CD14-positive monocyte (primary cell): ENCODE measurements at regions not wholly inside any gene's neighbourhood (a gene's known extent, or its start where the extent isn't known, plus 50 kb on each side); places are given as distances from the start of the nearest gene placed in this dataset.

ENCODE experiments used
- DNase-seq, 3 donors: peaks; one replicate each; pipeline ENCODE4 v3.0.0-alpha.2; 2011 to 2022
- H2AFZ ChIP-seq: 2 replicates; pipeline ENCODE4 v1.6.0; 2012; ENCODE audit warnings: mild to moderate bottlenecking, low read depth, low read length, inconsistent platforms; ENCODE audit not compliant: insufficient read depth, poor library complexity, severe bottlenecking
- H3K27ac ChIP-seq, 2 donors: 1 replicate in 1 of 2; 2 replicates in 1 of 2; pipeline ENCODE4 v1.5.1; 2012 to 2013; ENCODE audit warnings: low read length in 2 of 2, control low read depth in 1 of 2, inconsistent platforms in 1 of 2, low read depth in 1 of 2, mild to moderate bottlenecking in 1 of 2
- H3K27me3 ChIP-seq, 2 donors: one replicate each; pipeline versions ENCODE4 v1.6.0 to v1.6.1; 2011 to 2013; ENCODE audit warnings: low read length in 2 of 2; ENCODE audit not compliant: control insufficient read depth in 2 of 2, insufficient read depth in 2 of 2
- H3K36me3 ChIP-seq, 2 donors: replicated peaks in 1 of 2; 1 replicate in 1 of 2; 2 replicates in 1 of 2; pipeline versions ENCODE4 v1.5.1 to v1.6.1; 2012 to 2013; ENCODE audit warnings: low read length in 2 of 2, control low read depth in 1 of 2, inconsistent platforms in 1 of 2, mild to moderate bottlenecking in 1 of 2; ENCODE audit not compliant: insufficient read depth in 2 of 2, control insufficient read depth in 1 of 2
- H3K4me1 ChIP-seq, 2 donors: 1 replicate in 1 of 2; 2 replicates in 1 of 2; pipeline versions ENCODE4 v1.5.1 to v1.6.1; 2012 to 2013; ENCODE audit warnings: low read length in 2 of 2, control low read depth in 1 of 2, inconsistent platforms in 1 of 2, mild to moderate bottlenecking in 1 of 2, moderate library complexity in 1 of 2; ENCODE audit not compliant: insufficient read depth in 2 of 2, control insufficient read depth in 1 of 2
- H3K4me2 ChIP-seq: replicated peaks from 2 replicates; pipeline ENCODE3; 2012; ENCODE audit warnings: low read length, moderate library complexity, mild to moderate bottlenecking; ENCODE audit not compliant: poor library complexity, severe bottlenecking; ENCODE audit errors: extremely low read depth
- H3K4me3 ChIP-seq, 3 experiments: fragments of 200-600 bp in 1 of 3; sonication (generic) in 1 of 3; replicated peaks in 1 of 3; 1 replicate in 2 of 3; 2 replicates in 1 of 3; pipeline ENCODE4 v1.5.1; 2011 to 2013; ENCODE audit warnings: low read length in 3 of 3, mild to moderate bottlenecking in 3 of 3, control low read depth in 2 of 3, low read depth in 2 of 3, inconsistent platforms in 1 of 3, moderate library complexity in 1 of 3
- H3K79me2 ChIP-seq: 2 replicates; pipeline ENCODE4 v1.6.0; 2012; ENCODE audit warnings: mild to moderate bottlenecking, control low read depth, inconsistent platforms, low read length, moderate library complexity; ENCODE audit not compliant: insufficient read depth
- H3K9ac ChIP-seq: 2 replicates; pipeline ENCODE4 v1.6.0; 2017; ENCODE audit warnings: low read length, mild to moderate bottlenecking; ENCODE audit not compliant: insufficient read depth, poor library complexity, severe bottlenecking
- H3K9me3 ChIP-seq, 2 donors: replicated peaks in 1 of 2; 1 replicate in 1 of 2; 2 replicates in 1 of 2; pipeline versions ENCODE4 v1.5.1 to v1.6.1; 2012 to 2013; ENCODE audit warnings: low read length in 2 of 2, control low read depth in 1 of 2; ENCODE audit not compliant: control insufficient read depth in 1 of 2, insufficient read depth in 1 of 2
- H4K20me1 ChIP-seq: 2 replicates; pipeline ENCODE4 v1.6.0; 2012; ENCODE audit warnings: mild to moderate bottlenecking, low read length, control low read depth, moderate library complexity; ENCODE audit not compliant: insufficient read depth
- H3K27ac Mint-ChIP-seq, 7 donors: one replicate each; pipeline ENCODE4 v1.8.0; 2020; ENCODE audit warnings: mild to moderate bottlenecking in 7 of 7, mixed read lengths in 7 of 7, moderate library complexity in 6 of 7, inconsistent platforms in 2 of 7
- H3K27me3 Mint-ChIP-seq, 3 donors: one replicate each; pipeline ENCODE4 v1.8.0; 2021 to 2022; ENCODE audit warnings: low read depth in 3 of 3, mild to moderate bottlenecking in 3 of 3, mixed read lengths in 3 of 3, moderate library complexity in 3 of 3, inconsistent platforms in 1 of 3
- H3K36me3 Mint-ChIP-seq, 2 donors: one replicate each; pipeline ENCODE4 v1.8.0; 2020; ENCODE audit warnings: mixed read lengths in 2 of 2, inconsistent platforms in 1 of 2, mild to moderate bottlenecking in 1 of 2
- H3K4me1 Mint-ChIP-seq: one replicate; pipeline ENCODE4 v1.8.0; 2020; ENCODE audit warnings: mild to moderate bottlenecking, mixed read lengths
- H3K4me3 Mint-ChIP-seq, 2 donors: one replicate each; pipeline ENCODE4 v1.8.0; 2020; ENCODE audit warnings: mild to moderate bottlenecking in 2 of 2, mixed read lengths in 2 of 2, moderate library complexity in 1 of 2
- H3K9me3 Mint-ChIP-seq, 7 donors: one replicate each; pipeline ENCODE4 v1.8.0; 2020 to 2022; ENCODE audit warnings: mixed read lengths in 7 of 7, mild to moderate bottlenecking in 6 of 7, moderate library complexity in 6 of 7, inconsistent platforms in 2 of 7
- CTCF ChIP-seq: fragments of 200-600 bp; IDR thresholded peaks from one replicate; pipeline ENCODE4 v1.8.0; 2022; ENCODE audit warnings: antibody characterized with exemption, mild to moderate bottlenecking
- WGBS: methylation state at CpG from one replicate; pipeline ENCODE4 v1.1.5; 2013; ENCODE audit warnings: missing lambda C conversion rate; ENCODE audit not compliant: insufficient coverage; 5-methylcytosine and 5-hydroxymethylcytosine counted together
- intact Hi-C, 2 donors: fragments of 100-400 bp; cut with micrococcal nuclease; formaldehyde crosslinking; loops; one replicate each; pipeline versions ENCODE4 v1.15.0 to v1.15.1; 2023

DNA sequence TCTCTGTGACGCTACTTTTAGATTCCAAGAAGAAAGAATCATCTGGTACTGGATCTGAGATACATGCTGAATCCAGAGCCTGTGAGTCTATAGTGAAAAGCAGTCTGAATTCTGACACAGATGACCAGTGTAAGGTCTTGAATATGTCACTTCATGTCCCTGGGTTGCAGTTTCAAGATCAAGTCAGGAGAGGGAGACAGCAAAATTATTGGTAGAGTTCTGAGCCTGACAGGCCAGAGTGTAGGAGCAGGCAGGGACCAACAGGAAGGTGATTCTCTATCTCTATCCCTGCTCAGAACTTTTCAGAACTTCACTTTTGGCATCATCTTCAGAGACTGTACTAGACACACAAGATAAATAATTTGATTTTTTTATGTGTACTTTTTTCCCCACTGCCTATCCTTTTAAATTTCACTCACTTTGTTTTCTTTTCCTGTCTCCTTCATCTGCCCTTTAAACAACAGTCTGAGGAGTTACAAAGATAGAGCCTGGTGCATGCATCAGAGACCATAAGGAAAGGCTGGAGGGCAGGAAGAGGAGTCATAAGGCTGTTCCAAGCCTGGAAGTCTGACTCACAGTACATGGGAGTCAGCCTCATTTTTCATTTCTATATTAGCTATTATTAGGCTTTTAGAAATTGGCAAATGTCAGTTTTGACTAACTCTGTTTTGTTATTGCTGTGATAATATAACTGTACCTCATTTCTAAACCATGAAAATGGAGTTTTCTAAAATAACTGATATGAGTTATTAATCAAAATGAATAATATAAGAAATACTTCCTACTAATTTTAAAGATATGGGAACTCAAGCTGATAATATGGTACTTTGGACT, 120.2 kb upstream of the TMEM229A start:
- no peak overlapping the region for H3K27ac Mint-ChIP-seq
- TF ChIP-seq CTCF, result no peak
- no peaks in the 10 kb centered on the region for H3K36me3 Mint-ChIP-seq
- Histone ChIP-seq H4K20me1 (no peaks in the 10 kb centered on the region), H3K9me3 (no peaks in the 10 kb centered on the region), H2AFZ (no peak overlapping the region), H3K27ac (no peak overlapping the region), H3K4me1 (no peaks in the 10 kb centered on the region), H3K9ac (no peak overlapping the region), H3K4me3 (no peak overlapping the region), H3K79me2 (no peaks in the 10 kb centered on the region), H3K4me2 (no peak overlapping the region), H3K27me3 (no peaks in the 10 kb centered on the region), H3K36me3 (no peaks in the 10 kb centered on the region)
- H3K9me3 Mint-ChIP-seq, result no peaks in the 10 kb centered on the region
- H3K4me3 Mint-ChIP-seq, result no peak overlapping the region
- peaks cover 0 to 2% (median 1%) of the 10 kb centered on the region in 3 donors for H3K27me3 Mint-ChIP-seq
- no peak for DNase-seq
- 67% methylated on average over 1 of the region's 1 CpG for WGBS
- intact Hi-C loops, result no loop called here
- H3K4me1 Mint-ChIP-seq, result no peaks in the 10 kb centered on the region

- no peak overlapping the region for H3K9ac ChIP-seq
- no peak overlapping the region for H3K27ac ChIP-seq
- intact Hi-C loops, result no loop called here
- DNase-seq, result no peak
- H3K4me1 Mint-ChIP-seq, result no peaks in the 10 kb centered on the region
- no peak overlapping the region for H3K4me3 ChIP-seq
- TF ChIP-seq CTCF, result no peak
- no peak overlapping the region for H3K4me3 Mint-ChIP-seq
- H3K79me2 ChIP-seq, result no peaks in the 10 kb centered on the region
- no peak overlapping the region for H2AFZ ChIP-seq
- no peak overlapping the region for H3K4me2 ChIP-seq
- H3K4me1 ChIP-seq, result no peaks in the 10 kb centered on the region
- H3K9me3 Mint-ChIP-seq, result peaks cover 0 to 6% (median 3%) of the 10 kb centered on the region in 7 donors
- H3K36me3 Mint-ChIP-seq, result no peaks in the 10 kb centered on the region
- WGBS, result no CpG with 5 or more reads among the region's 1 CpG
- no peaks in the 10 kb centered on the region for H3K27me3 ChIP-seq
- H4K20me1 ChIP-seq, result no peaks in the 10 kb centered on the region
- no peak overlapping the region for H3K27ac Mint-ChIP-seq
- no peaks in the 10 kb centered on the region for H3K36me3 ChIP-seq
- H3K9me3 ChIP-seq, result no peaks in the 10 kb centered on the region
- H3K27me3 Mint-ChIP-seq, result no peaks in the 10 kb centered on the region
Observed at GRCh38 chr7:124137664-124138063, 104.8 kb upstream of the TMEM229A start.
